T-helper 2 cell treated with Interferon-gamma antibody and Interleukin-4, amounts not matched to agents 5 μg/mL and 100 μg/mL, for 36 hours (primary cell): ENCODE measurements at regions not wholly inside any gene's neighbourhood (a gene's known extent, or its start where the extent isn't known, plus 50 kb on each side); places are given as distances from the start of the nearest gene placed in this dataset.

Source experiments
- DNase-seq: peaks from one replicate; pipeline ENCODE4 v3.0.0; 2021; ENCODE audit warnings: low spot score
- H3K27ac Mint-ChIP-seq: one replicate; pipeline ENCODE4 v1.8.0; 2021; ENCODE audit warnings: mild to moderate bottlenecking, mixed read lengths
- H3K27me3 Mint-ChIP-seq: one replicate; pipeline ENCODE4 v1.8.0; 2021; ENCODE audit warnings: low read depth, mixed read lengths
- H3K36me3 Mint-ChIP-seq: one replicate; pipeline ENCODE4 v1.8.0; 2021; ENCODE audit warnings: low read depth, mixed read lengths
- H3K4me1 Mint-ChIP-seq: one replicate; pipeline ENCODE4 v1.8.0; 2021; ENCODE audit warnings: low read depth, mixed read lengths
- H3K4me3 Mint-ChIP-seq: one replicate; pipeline ENCODE4 v1.8.0; 2022; ENCODE audit warnings: mild to moderate bottlenecking, moderate library complexity, mixed read lengths
- H3K9me3 Mint-ChIP-seq: one replicate; pipeline ENCODE4 v1.8.0; 2021; ENCODE audit warnings: mixed read lengths

DNA sequence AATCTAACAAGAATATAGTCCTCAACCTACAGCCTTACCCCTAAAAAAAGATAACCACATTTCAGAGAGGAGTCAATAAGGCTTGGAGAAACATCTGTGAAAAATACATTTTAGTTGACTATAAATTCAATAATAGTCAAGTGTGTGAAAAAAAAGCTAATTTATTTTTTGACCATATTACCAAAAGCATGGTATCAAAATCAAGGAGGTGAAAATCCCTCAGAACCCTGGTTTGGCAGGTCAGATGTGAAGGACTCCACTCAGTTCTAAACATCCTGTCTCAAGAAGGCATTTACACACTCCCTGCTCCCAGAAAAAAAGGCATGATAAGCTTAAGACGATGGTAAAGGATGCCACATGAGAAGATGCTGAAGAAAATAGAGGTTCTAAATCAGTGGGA is 745.1 kb upstream of the TENM3 start:
- no peak for DNase-seq
- H3K36me3 Mint-ChIP-seq: no peaks in the 10 kb centered on the region
- no peak overlapping the region for H3K4me3 Mint-ChIP-seq
- peaks cover 4% of the 10 kb centered on the region for H3K9me3 Mint-ChIP-seq
- no peaks in the 10 kb centered on the region for H3K27me3 Mint-ChIP-seq
- H3K4me1 Mint-ChIP-seq: no peaks in the 10 kb centered on the region
- no peak overlapping the region for H3K27ac Mint-ChIP-seq

DNA sequence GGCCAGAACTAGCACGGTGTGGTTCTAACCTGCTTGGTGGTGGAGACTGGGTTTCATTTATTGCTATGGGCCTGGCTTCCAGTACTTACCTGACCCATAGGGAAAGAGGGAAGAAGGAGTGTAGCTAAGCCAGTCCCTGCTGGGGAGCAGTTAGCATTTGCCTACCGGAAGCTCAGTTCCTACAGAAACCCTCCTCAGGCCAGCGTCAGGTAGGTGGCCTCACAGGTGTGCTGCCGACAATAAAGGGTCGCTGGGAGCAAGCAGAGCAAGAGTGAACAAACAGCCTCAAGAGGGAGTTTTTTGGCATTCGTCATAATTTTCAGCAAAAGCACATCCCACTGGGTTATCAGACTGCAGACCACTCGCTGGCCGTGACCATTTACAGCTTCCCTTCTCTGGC is 740.6 kb upstream of the TENM3 start:
- H3K9me3 Mint-ChIP-seq: peaks cover 4% of the 10 kb centered on the region

DNA sequence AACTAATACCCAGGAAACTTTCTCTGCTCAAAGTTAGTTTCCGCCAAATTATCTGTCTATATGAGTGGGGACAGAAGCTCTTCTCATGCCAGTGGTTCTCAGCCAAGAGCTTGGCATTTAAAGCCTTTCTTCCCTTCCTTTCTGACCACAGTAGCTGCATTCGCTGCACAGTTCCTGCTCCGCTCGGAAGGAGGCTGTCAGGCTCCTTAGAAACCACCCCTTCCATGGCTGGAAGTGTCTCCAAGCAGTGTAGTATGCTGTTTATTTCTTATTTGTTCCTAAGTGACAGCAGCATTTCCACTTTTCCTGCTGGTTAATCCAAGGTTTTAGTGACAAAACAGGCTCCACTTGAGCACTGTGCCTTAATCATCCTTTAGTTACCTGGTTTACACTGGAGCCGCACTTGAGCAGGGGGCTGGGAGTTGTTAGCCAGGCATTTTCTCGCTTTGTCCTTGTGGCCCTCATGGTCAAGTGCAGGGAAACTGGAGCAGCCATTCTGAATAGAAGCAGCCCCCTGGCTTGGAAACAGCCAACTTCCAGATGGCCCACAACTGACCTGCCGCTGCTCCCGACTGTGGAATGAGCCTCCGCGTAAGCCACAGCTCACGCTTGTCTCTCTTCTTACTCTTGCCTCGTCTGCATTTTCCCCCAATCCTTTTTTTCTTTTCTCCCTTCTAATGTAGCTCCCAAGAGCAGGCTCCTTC is 739.4 kb upstream of the TENM3 start:
- Mint-ChIP-seq H3K9me3 (peaks cover 4% of the 10 kb centered on the region), H3K4me3 (no peak overlapping the region), H3K27me3 (no peaks in the 10 kb centered on the region), H3K4me1 (no peaks in the 10 kb centered on the region), H3K27ac (no peak overlapping the region), H3K36me3 (no peaks in the 10 kb centered on the region)
- no peak for DNase-seq

More for the DNA sequence above, 740.6 kb upstream of the TENM3 start:
- DNase-seq: no peak
- Mint-ChIP-seq H3K27ac (no peak overlapping the region), H3K36me3 (no peaks in the 10 kb centered on the region), H3K27me3 (no peaks in the 10 kb centered on the region), H3K4me1 (no peaks in the 10 kb centered on the region), H3K4me3 (no peak overlapping the region)

DNA sequence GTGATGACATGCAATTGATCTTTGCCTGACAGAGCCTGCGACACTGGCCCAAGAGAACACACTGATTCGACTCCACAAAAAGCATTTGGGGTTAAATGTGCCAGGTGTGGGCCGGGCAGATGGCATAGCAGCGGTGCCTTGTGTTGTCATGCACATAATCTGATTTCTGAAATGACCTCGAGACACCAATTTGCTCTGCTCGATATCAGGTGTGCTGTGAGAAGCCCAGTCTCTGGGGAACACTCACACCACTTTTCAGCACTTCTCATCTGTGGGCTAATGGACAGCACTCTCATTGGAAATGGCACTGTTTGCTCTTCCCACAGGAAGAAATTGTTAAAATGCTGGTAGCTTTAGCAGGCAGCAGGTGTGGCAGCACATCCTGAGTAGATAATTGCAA is 738.3 kb upstream of the TENM3 start:
- Mint-ChIP-seq H3K27ac (no peak overlapping the region), H3K36me3 (no peaks in the 10 kb centered on the region), H3K4me3 (no peak overlapping the region), H3K4me1 (no peaks in the 10 kb centered on the region), H3K9me3 (no peaks in the 10 kb centered on the region), H3K27me3 (no peaks in the 10 kb centered on the region)
- no peak for DNase-seq

DNA sequence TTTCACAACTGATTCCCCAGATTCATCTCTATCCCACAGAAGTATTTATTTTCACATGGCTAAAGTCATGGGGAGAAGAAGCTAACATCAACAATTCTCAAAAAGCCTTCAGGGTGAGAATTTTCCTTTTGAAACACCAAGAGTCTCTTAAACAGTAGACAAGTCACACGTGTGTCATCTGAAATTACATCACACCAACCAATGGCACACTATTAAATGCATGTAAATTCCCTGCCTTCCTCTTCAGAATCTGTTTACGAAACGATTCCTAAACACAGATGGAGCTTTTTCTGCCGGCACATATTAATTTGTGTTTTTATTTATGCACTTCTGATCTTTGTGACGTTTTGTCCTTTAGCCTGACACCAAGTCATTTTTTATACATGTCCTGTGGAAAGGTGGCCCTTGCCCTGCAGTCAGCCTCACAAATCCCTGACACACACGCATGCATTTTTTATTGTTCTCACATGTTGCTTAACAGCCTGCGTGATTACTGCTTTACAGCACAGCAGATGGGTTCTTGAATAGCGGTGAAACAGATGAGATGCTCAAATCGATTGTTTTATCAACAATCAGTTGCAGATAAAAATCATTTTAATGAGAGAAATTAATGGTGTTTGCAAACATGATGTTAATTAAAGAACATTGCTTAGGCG is 735.9 kb upstream of the TENM3 start:
- Mint-ChIP-seq H3K27me3 (no peaks in the 10 kb centered on the region), H3K36me3 (no peaks in the 10 kb centered on the region), H3K4me3 (no peak overlapping the region), H3K27ac (no peak overlapping the region), H3K4me1 (no peaks in the 10 kb centered on the region), H3K9me3 (no peaks in the 10 kb centered on the region)
- DNase-seq: no peak

DNA sequence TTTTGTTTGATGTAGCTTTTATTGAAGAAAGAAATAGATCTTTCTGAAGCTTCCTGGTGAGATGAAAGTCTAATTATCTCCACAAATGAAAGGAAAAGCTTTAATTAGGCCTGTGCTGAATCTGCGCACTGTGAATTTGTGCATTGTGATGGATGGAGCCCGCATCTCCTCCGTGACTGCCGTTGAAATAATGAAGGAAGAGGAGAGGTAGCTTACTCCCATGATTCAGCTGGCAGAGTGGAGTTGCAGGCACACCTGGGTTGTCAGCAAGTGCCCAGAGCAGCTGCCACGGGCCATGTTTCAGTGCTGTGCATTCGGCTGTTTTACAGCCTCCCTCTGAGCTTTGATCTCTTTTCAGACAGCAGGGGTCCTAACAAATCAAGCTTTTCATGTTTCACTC is 735.3 kb upstream of the TENM3 start:
- no peak overlapping the region for H3K4me3 Mint-ChIP-seq

DNA sequence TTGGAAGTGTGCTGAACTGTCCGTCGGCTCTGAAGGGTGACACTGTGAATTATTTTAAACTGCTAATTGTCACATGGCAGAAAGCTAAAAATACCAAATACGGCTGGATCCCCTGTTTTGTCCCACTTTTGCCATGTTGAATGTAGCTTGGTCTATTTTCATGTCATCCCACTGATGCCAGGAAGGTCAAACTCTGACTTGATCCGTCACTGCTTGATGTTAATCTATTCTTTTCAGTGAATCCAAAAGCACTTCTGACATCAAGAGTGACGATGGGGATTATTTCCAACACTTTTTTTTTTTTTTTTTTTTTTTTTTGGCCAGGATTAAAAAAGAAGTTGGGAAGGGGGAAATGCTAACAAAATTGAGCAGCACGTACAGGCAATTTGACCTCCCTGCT is 734.6 kb upstream of the TENM3 start:
- no peak overlapping the region for H3K4me3 Mint-ChIP-seq
- no peaks in the 10 kb centered on the region for H3K4me1 Mint-ChIP-seq

More for the DNA sequence above, 735.3 kb upstream of the TENM3 start:
- Mint-ChIP-seq H3K27me3 (no peaks in the 10 kb centered on the region), H3K9me3 (no peaks in the 10 kb centered on the region), H3K4me1 (no peaks in the 10 kb centered on the region), H3K36me3 (no peaks in the 10 kb centered on the region), H3K27ac (no peak overlapping the region)
- DNase-seq: no peak

DNA sequence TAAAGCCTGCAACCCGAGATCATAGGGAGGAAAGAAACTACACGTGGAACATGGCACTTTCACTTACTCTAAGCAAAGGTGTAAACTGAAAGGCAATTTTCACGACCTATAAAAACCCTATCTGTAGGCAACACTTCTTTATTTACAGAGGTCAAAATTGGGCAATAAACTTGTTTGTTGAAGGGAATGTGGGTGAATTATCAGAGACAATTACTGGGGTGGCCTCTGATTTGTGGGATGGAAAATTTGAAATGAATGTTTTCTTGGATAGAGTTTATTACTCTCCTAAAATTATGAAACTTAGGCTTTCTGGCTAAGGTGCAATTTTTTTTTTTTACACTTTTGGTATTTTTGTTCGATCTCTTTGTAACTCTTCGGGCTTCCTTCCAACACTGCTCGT is 734.1 kb upstream of the TENM3 start:
- Mint-ChIP-seq H3K27me3 (no peaks in the 10 kb centered on the region), H3K4me3 (no peak overlapping the region), H3K36me3 (no peaks in the 10 kb centered on the region), H3K27ac (no peak overlapping the region), H3K9me3 (no peaks in the 10 kb centered on the region), H3K4me1 (no peaks in the 10 kb centered on the region)
- no peak for DNase-seq

More for the DNA sequence above, 734.6 kb upstream of the TENM3 start:
- no peak for DNase-seq
- Mint-ChIP-seq H3K27ac (no peak overlapping the region), H3K9me3 (no peaks in the 10 kb centered on the region), H3K27me3 (no peaks in the 10 kb centered on the region), H3K36me3 (no peaks in the 10 kb centered on the region)

DNA sequence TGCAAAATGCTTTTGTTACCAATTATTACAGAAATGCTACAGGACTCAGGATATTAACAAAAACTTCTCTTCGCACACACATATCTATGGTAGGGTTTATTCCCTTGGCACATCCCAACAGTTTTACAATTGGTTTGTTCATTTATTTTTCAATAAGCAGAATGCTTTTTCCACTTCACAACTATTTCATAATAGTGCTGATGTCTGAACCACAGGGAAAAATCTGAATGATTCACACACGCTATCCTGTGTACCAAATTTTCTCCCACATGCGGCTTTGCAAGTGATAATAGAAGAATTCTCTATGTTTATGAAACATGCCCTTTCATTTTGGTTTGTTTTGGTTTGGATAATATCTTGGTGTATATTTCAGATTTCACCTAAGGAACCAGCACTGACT is 725.7 kb upstream of the TENM3 start:
- no peak overlapping the region for H3K27ac Mint-ChIP-seq
- DNase-seq: no peak
- H3K9me3 Mint-ChIP-seq: no peaks in the 10 kb centered on the region
- no peaks in the 10 kb centered on the region for H3K4me1 Mint-ChIP-seq
- no peak overlapping the region for H3K4me3 Mint-ChIP-seq
- H3K27me3 Mint-ChIP-seq: no peaks in the 10 kb centered on the region
- no peaks in the 10 kb centered on the region for H3K36me3 Mint-ChIP-seq

DNA sequence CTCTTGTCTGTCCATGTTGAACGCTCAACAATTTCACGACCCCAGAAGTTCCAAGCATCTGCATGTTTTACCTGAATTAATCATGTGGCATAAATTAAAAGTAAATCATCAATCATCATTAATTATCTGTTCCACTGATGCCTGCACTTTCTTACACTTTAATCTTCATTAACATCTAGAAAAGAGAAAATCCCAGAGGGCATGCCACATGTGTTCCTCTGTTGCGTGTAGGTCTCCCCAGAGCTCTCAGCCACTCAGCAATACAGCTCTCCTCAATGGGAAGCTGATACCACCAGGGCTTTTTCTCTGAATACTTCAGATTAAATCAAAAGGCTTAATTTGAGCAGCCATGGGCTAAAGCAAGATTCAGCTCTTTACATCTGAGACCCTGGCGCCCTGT is 722.4 kb upstream of the TENM3 start:
- no peaks in the 10 kb centered on the region for H3K4me1 Mint-ChIP-seq
- H3K4me3 Mint-ChIP-seq: no peak overlapping the region
- no peaks in the 10 kb centered on the region for H3K27me3 Mint-ChIP-seq
- DNase-seq: no peak
- no peak overlapping the region for H3K27ac Mint-ChIP-seq
- no peaks in the 10 kb centered on the region for H3K9me3 Mint-ChIP-seq
- H3K36me3 Mint-ChIP-seq: no peaks in the 10 kb centered on the region

DNA sequence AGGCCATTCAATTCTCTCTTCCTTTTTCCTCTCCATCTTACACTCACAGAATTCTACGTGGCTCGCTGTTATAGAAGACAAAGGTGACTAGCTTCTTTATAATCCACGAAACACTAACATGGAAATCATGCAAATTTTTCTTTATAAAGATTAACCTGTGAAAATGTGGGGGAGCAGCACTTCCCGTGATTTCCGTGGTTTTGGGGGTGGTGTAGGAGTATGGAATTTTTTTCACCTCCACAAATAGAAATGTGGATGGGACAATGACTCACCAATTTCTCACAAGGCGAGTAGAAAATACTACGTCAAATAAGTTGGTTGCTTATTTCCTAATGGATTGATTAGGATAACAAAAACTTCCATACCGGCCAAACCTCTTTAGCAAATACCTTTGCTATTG is 719.2 kb upstream of the TENM3 start:
- H3K36me3 Mint-ChIP-seq: no peaks in the 10 kb centered on the region
- H3K9me3 Mint-ChIP-seq: no peaks in the 10 kb centered on the region
- H3K27me3 Mint-ChIP-seq: no peaks in the 10 kb centered on the region
- no peak overlapping the region for H3K4me3 Mint-ChIP-seq
- no peak for DNase-seq
- H3K27ac Mint-ChIP-seq: no peak overlapping the region
- no peaks in the 10 kb centered on the region for H3K4me1 Mint-ChIP-seq

DNA sequence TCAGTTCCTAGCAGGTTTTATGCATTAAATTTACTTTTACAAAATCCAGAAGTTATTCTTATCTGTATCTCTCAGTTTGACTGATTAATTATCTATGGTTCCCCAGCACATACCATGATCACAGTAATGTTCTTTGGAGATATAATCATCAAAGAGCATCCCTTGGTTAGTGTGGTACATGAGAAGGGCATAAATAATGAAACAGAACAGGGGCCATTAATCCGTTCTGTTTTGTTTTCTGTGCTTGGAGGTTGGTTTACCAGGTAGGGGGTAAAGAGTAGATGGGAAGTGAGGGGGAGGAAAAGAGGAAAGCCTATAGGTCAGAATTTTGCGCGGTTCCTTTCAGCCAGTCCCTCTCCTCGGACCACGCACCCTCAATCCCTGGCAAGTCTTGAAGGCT is 718.7 kb upstream of the TENM3 start:
- H3K4me3 Mint-ChIP-seq: no peak overlapping the region
- DNase-seq: no peak
- H3K27me3 Mint-ChIP-seq: no peaks in the 10 kb centered on the region
- H3K4me1 Mint-ChIP-seq: no peaks in the 10 kb centered on the region
- no peaks in the 10 kb centered on the region for H3K36me3 Mint-ChIP-seq
- H3K27ac Mint-ChIP-seq: no peak overlapping the region
- no peaks in the 10 kb centered on the region for H3K9me3 Mint-ChIP-seq

DNA sequence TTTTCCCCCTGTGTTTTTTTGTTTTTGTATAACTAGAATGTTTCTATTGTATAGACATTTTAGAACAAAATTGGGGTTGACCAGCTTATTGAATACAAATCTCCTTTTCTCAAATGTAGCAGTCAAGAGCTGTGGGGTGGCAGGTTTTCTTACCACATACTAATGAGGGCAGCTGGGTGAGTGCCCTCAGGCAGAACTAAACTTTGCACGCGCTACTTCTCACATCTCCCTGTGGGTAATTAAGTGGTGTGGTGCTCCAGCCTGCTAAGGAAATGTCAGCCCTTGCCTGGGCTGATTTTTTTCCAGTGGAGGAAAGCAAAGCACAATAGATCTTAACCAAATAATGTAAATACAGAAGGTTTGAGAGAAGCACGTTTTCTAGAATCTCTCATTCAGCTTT is 717.6 kb upstream of the TENM3 start:
- Mint-ChIP-seq H3K36me3 (no peaks in the 10 kb centered on the region), H3K4me1 (no peaks in the 10 kb centered on the region), H3K9me3 (no peaks in the 10 kb centered on the region), H3K4me3 (no peak overlapping the region), H3K27me3 (no peaks in the 10 kb centered on the region), H3K27ac (no peak overlapping the region)
- no peak for DNase-seq

DNA sequence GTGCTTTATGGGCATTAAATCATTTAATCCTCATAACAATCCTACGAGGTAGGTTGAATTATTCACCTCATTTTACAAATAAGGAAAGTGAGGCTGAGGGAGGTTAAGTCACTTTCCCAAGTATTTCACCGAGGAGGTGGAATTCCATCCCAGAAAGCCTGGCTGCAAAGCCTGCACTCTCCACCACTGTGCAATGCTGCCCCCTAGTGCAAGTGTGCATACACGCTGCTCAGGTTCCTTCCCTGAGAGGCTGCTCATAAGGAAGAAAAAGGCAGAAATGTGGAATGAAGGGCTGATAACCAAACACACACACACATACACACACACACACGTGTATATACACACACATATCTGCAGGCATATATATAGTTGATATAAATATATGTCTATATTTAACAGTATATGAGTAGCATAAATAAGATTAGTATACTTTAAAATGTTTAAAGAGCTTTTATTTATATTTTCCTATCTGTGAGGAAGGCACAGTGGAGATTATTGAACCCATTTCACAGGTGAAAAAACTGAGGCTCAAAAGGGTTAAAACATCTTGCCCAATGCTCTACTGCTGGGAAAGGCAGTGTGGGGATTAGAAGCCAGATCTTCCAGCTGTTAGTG is 714.5 kb upstream of the TENM3 start:
- no peak overlapping the region for H3K27ac Mint-ChIP-seq
- H3K4me1 Mint-ChIP-seq: no peaks in the 10 kb centered on the region
- no peaks in the 10 kb centered on the region for H3K36me3 Mint-ChIP-seq
- H3K27me3 Mint-ChIP-seq: no peaks in the 10 kb centered on the region
- H3K4me3 Mint-ChIP-seq: no peak overlapping the region
- DNase-seq: peak; percentile 7
- no peaks in the 10 kb centered on the region for H3K9me3 Mint-ChIP-seq
